ENCODE measurements at regions not wholly inside any gene's neighbourhood (a gene's known extent, or its start where the extent isn't known, plus 50 kb on each side); places are given as distances from the start of the nearest gene placed in this dataset.
"Not testable (repeated sequence)": the region's sequence is repeated elsewhere in the genome, so short reads cannot be mapped to it uniquely, and the experiment has no call there.

- DNase-seq (ENCODE audit: low read depth) = no peak
Observed at GRCh38 chr7:138169441-138169851, 93.2 kb downstream of the AKR1D1 start.

GRCh38 chr7:138170298-138170697, 94.0 kb downstream of the AKR1D1 start:
- no peak for DNase-seq (ENCODE audit: low read depth)
- H3K4me3 ChIP-seq (ENCODE audit: low read depth, low read length) = no peak overlapping the region

More at GRCh38 chr7:138169441-138169851, 93.2 kb downstream of the AKR1D1 start:
- H3K4me3 ChIP-seq (ENCODE audit: low read depth, low read length) = no peak overlapping the region

GRCh38 chr7:138170959-138171703, 94.9 kb downstream of the AKR1D1 start:
- no peak overlapping the region for H3K4me3 ChIP-seq (ENCODE audit: low read depth, low read length)
- no peak for DNase-seq (ENCODE audit: low read depth)

- no peak for DNase-seq (ENCODE audit: low read depth)
- H3K4me3 ChIP-seq (ENCODE audit: low read depth, low read length) = no peak overlapping the region
Observed at GRCh38 chr7:138173548-138173947, 97.3 kb downstream of the AKR1D1 start.

- no peak for DNase-seq (ENCODE audit: low read depth)
- no peak overlapping the region for H3K4me3 ChIP-seq (ENCODE audit: low read depth, low read length)
Observed at GRCh38 chr7:138176060-138176459, 99.8 kb downstream of the AKR1D1 start.

GRCh38 chr7:138184191-138184590, 107.9 kb downstream of the AKR1D1 start:
- no peak overlapping the region for H3K4me3 ChIP-seq (ENCODE audit: low read depth, low read length)
- DNase-seq (ENCODE audit: low read depth) = no peak

GRCh38 chr7:138185132-138185908, 109.1 kb downstream of the AKR1D1 start:
- no peak overlapping the region for H3K4me3 ChIP-seq (ENCODE audit: low read depth, low read length)
- DNase-seq (ENCODE audit: low read depth) = no peak

GRCh38 chr7:138186951-138187351, 110.7 kb downstream of the AKR1D1 start:
- DNase-seq (ENCODE audit: low read depth) = peak; percentile 27
- H3K4me3 ChIP-seq (ENCODE audit: low read depth, low read length) = no peak overlapping the region

GRCh38 chr7:138188290-138188858, 112.1 kb downstream of the AKR1D1 start:
- no peak for DNase-seq (ENCODE audit: low read depth)
- no peak overlapping the region for H3K4me3 ChIP-seq (ENCODE audit: low read depth, low read length)

- DNase-seq (ENCODE audit: low read depth) = no peak
- no peak overlapping the region for H3K4me3 ChIP-seq (ENCODE audit: low read depth, low read length)
Observed at GRCh38 chr7:138194567-138194966, 118.3 kb downstream of the AKR1D1 start.

- no peak for DNase-seq (ENCODE audit: low read depth)
- no peak overlapping the region for H3K4me3 ChIP-seq (ENCODE audit: low read depth, low read length)
Observed at GRCh38 chr7:138195151-138195571, 118.9 kb downstream of the AKR1D1 start.

- H3K4me3 ChIP-seq (ENCODE audit: low read depth, low read length); DNase-seq (ENCODE audit: low read depth): not testable (repeated sequence)
Observed at GRCh38 chr7:138196503-138196946, 120.3 kb downstream of the AKR1D1 start.

- H3K4me3 ChIP-seq (ENCODE audit: low read depth, low read length) = no peak overlapping the region
- no peak for DNase-seq (ENCODE audit: low read depth)
Observed at GRCh38 chr7:138196971-138197896, 121.0 kb downstream of the AKR1D1 start.

GRCh38 chr7:138204285-138204981, 128.2 kb downstream of the AKR1D1 start:
- no peak for DNase-seq (ENCODE audit: low read depth)
- no peak overlapping the region for H3K4me3 ChIP-seq (ENCODE audit: low read depth, low read length)

GRCh38 chr7:138204982-138205298, 128.7 kb downstream of the AKR1D1 start:
- DNase-seq (ENCODE audit: low read depth) = no peak
- H3K4me3 ChIP-seq (ENCODE audit: low read depth, low read length) = no peak overlapping the region

GRCh38 chr7:138205614-138206150, 129.4 kb downstream of the AKR1D1 start:
- DNase-seq (ENCODE audit: low read depth) = no peak
- H3K4me3 ChIP-seq (ENCODE audit: low read depth, low read length) = no peak overlapping the region

GRCh38 chr7:138207555-138207971, 131.3 kb downstream of the AKR1D1 start:
- no peak for DNase-seq (ENCODE audit: low read depth)
- no peak overlapping the region for H3K4me3 ChIP-seq (ENCODE audit: low read depth, low read length)

GRCh38 chr7:138208142-138208570, 131.9 kb downstream of the AKR1D1 start:
- H3K4me3 ChIP-seq (ENCODE audit: low read depth, low read length) = no peak overlapping the region
- DNase-seq (ENCODE audit: low read depth) = no peak

GRCh38 chr7:138208864-138209263, 132.6 kb downstream of the AKR1D1 start:
- DNase-seq (ENCODE audit: low read depth) = no peak
- H3K4me3 ChIP-seq (ENCODE audit: low read depth, low read length) = no peak overlapping the region

All from skeletal muscle cell (primary cell).